K562 (cell line): ENCODE measurements at regions not wholly inside any gene's neighbourhood (a gene's known extent, or its start where the extent isn't known, plus 50 kb on each side); places are given as distances from the start of the nearest gene placed in this dataset.

Experiments
- BHLHE40 ChIP-seq: IDR thresholded peaks from 2 replicates; pipeline ENCODE4 v1.6.1; 2011; ENCODE audit warnings: low read length, improper control_type of control experiment
- ETV5 ChIP-seq: sonication (generic); formaldehyde crosslinking; IDR thresholded peaks from 2 replicates; pipeline ENCODE4 v1.4.0; 2020; ENCODE audit warnings: low read depth, mild to moderate bottlenecking, missing genetic modification reagents
- FOXA3 ChIP-seq, 2 experiments: fragments of 450-650 bp in 1 of 2; sonication (generic) in 1 of 2; formaldehyde crosslinking; IDR thresholded peaks in 1 of 2; conservative IDR thresholded peaks in 1 of 2; 2 replicates each; pipeline versions ENCODE4 v1.4.0 to v1.8.0; 2020 to 2022; ENCODE audit warnings: mild to moderate bottlenecking in 2 of 2, missing genetic modification reagents in 1 of 2
- FOXJ3 ChIP-seq: sonication (generic); formaldehyde crosslinking; IDR thresholded peaks from 2 replicates; pipeline ENCODE4 v1.4.0; 2020; ENCODE audit warnings: mild to moderate bottlenecking, missing genetic modification reagents
- KDM2B ChIP-seq: fragments of 250-450 bp; sonication (Bioruptor Pico); IDR thresholded peaks from 2 replicates; pipeline ENCODE4 v1.8.0; 2021; ENCODE audit warnings: mild to moderate bottlenecking, moderate library complexity
- L3MBTL2 ChIP-seq: fragments of 450-650 bp; IDR thresholded peaks from 2 replicates; pipeline ENCODE4 v1.6.1; 2016; ENCODE audit warnings: mild to moderate bottlenecking, moderate library complexity
- PTBP1 ChIP-seq: fragments of 200-400 bp; formaldehyde crosslinking; IDR thresholded peaks from 2 replicates; pipeline ENCODE4 v1.6.1; 2017; ENCODE audit warnings: low read depth, low read length
- SMC3 ChIP-seq: conservative IDR thresholded peaks from 2 replicates; pipeline ENCODE4 v1.6.1; 2011; ENCODE audit warnings: low read depth, low read length, improper control_type of control experiment; ENCODE audit not compliant: insufficient read depth
- ZBTB40 ChIP-seq, 2 experiments: fragments of 450-650 bp in 1 of 2; sonication (generic) in 1 of 2; formaldehyde crosslinking in 1 of 2; IDR thresholded peaks; 2 replicates each; pipeline versions ENCODE4 v1.7.1 to v1.9.0; 2016 to 2022; ENCODE audit warnings: inconsistent platforms in 1 of 2, mild to moderate bottlenecking in 1 of 2, missing genetic modification reagents in 1 of 2
- ZNF143 ChIP-seq: sonication (generic); formaldehyde crosslinking; IDR thresholded peaks from 2 replicates; pipeline ENCODE4 v1.9.0; 2022; ENCODE audit warnings: mild to moderate bottlenecking, missing genetic modification reagents
- ZNF174 ChIP-seq: fragments of 250-450 bp; sonication (Bioruptor Pico); IDR thresholded peaks from 2 replicates; pipeline ENCODE4 v1.4.0; 2020; ENCODE audit warnings: mild to moderate bottlenecking
- ZNF717 ChIP-seq: fragments of 250-450 bp; sonication (Bioruptor Pico); IDR thresholded peaks from 2 replicates; pipeline ENCODE4 v1.5.0; 2021
- ZSCAN32 ChIP-seq: fragments of 450-650 bp; formaldehyde crosslinking; IDR thresholded peaks from 2 replicates; pipeline ENCODE4 v1.4.0; 2020; ENCODE audit warnings: mild to moderate bottlenecking, moderate library complexity

- no peak for TF ChIP-seq ZSCAN32 (CRISPR knock-in tag)
- no peak for TF ChIP-seq ZNF174
- no peak for TF ChIP-seq ZBTB40 (IDR thresholded peaks at IDR 0.05)
- TF ChIP-seq ZBTB40 (CRISPR knock-in tag; IDR thresholded peaks at IDR 0.05): no peak
- no peak for TF ChIP-seq L3MBTL2
- no peak for TF ChIP-seq ZNF143
- TF ChIP-seq PTBP1: no peak
- no peak for TF ChIP-seq FOXA3 (CRISPR knock-in tag; conservative IDR thresholded peaks at IDR 0.05 in 1 of 2, IDR thresholded peaks at IDR 0.05 in 1 of 2)
- TF ChIP-seq BHLHE40: no peak
- TF ChIP-seq FOXJ3: no peak
- no peak for TF ChIP-seq ETV5 (CRISPR knock-in tag)
- no peak for TF ChIP-seq ZNF717 (CRISPR knock-in tag)
- TF ChIP-seq SMC3: 0 out of 2 replicates have a peak, but pooled peaks have one; percentile 9
- no peak for TF ChIP-seq KDM2B (CRISPR knock-in tag)
Measured at GRCh38 chrX:112368371-112368770, 285.8 kb upstream of the TRPC5 start (continued).
